Bronchial epithelial cell (primary cell): ENCODE measurements at regions not wholly inside any gene's neighbourhood (a gene's known extent, or its start where the extent isn't known, plus 50 kb on each side); places are given as distances from the start of the nearest gene placed in this dataset.

Source experiments
- DNase-seq: peaks from one replicate; pipeline ENCODE4 v3.0.0-alpha.2; 2010; ENCODE audit warnings: low read depth
- FAIRE-seq: peaks from 2 replicates; lab custom pipeline; 2011; peaks lifted over from hg19 to GRCh38; lab: Jason Lieb, UNC
- H3K27me3 ChIP-seq: 2 replicates; pipeline ENCODE4 v1.5.1; 2011; ENCODE audit warnings: low read length; ENCODE audit not compliant: control insufficient read depth, insufficient read depth
- H3K36me3 ChIP-seq: 2 replicates; pipeline ENCODE4 v1.5.1; 2011; ENCODE audit warnings: low read length; ENCODE audit not compliant: control insufficient read depth, insufficient read depth
- H3K4me3 ChIP-seq: 2 replicates; pipeline ENCODE4 v1.5.1; 2011; ENCODE audit warnings: mild to moderate bottlenecking, low read depth, low read length, control low read depth
- TF ChIP-seq, protein P1 (sequence below): IDR thresholded peaks from 2 replicates; pipeline ENCODE4 v1.5.1; 2011; ENCODE audit warnings: mild to moderate bottlenecking, moderate library complexity, low read length, control low read depth, inconsistent platforms; ENCODE audit not compliant: insufficient read depth, severe bottlenecking

DNA sequence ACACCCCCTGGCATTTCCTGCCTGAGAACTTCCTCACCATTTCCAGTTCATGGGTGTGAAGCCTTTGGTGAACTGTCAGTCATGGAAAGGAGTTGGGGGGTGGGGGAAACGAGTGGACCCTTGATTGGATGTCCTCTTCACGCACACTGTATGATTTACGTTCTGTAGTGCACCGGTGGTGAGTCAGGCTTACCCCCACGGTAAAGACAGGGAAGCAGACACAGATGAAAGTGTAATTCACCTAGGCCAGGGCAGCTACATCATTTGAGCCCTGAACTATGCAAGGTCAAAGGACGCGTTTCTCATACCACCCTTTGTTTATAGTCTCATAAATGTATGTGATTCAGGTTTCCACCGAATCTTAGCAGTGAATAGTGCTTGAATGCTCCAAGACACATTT, 628.3 kb upstream of the PFKP start:
- TF ChIP-seq, protein P1, sequence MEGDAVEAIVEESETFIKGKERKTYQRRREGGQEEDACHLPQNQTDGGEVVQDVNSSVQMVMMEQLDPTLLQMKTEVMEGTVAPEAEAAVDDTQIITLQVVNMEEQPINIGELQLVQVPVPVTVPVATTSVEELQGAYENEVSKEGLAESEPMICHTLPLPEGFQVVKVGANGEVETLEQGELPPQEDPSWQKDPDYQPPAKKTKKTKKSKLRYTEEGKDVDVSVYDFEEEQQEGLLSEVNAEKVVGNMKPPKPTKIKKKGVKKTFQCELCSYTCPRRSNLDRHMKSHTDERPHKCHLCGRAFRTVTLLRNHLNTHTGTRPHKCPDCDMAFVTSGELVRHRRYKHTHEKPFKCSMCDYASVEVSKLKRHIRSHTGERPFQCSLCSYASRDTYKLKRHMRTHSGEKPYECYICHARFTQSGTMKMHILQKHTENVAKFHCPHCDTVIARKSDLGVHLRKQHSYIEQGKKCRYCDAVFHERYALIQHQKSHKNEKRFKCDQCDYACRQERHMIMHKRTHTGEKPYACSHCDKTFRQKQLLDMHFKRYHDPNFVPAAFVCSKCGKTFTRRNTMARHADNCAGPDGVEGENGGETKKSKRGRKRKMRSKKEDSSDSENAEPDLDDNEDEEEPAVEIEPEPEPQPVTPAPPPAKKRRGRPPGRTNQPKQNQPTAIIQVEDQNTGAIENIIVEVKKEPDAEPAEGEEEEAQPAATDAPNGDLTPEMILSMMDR: no peak
- Histone ChIP-seq H3K36me3 (no peaks in the 10 kb centered on the region), H3K4me3 (no peak overlapping the region), H3K27me3 (no peaks in the 10 kb centered on the region)
- FAIRE-seq: no peak
- DNase-seq: no peak

- TF ChIP-seq, protein P1: no peak
- FAIRE-seq: no peak
- Histone ChIP-seq H3K27me3 (no peaks in the 10 kb centered on the region), H3K4me3 (no peak overlapping the region), H3K36me3 (no peaks in the 10 kb centered on the region)
- no peak for DNase-seq
Observed at GRCh38 chr10:2438248-2438939, 629.0 kb upstream of the PFKP start.

DNA sequence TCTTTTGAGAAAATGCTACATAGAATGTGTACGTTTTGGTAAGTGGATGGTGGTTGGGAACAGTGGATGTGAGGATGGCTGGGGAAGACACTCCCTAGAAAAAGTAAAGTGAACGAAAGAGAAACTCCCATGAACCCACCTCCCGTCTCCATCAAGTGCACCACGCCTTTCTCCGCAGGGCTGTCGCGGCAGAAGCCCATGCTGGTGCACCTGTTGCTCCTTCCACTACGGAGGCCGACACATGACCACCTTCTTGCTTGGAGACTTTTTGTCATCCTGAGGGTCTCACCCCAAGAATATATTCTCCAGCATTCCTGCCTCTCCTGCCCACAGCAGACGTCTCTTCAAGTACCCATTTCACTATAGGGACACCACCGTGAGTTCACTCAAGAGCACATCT, 630.4 kb upstream of the PFKP start:
- no peak overlapping the region for H3K4me3 ChIP-seq
- TF ChIP-seq, protein P1: no peak
- H3K27me3 ChIP-seq: no peaks in the 10 kb centered on the region
- no peaks in the 10 kb centered on the region for H3K36me3 ChIP-seq
- FAIRE-seq (no peak), DNase-seq (no peak)

DNA sequence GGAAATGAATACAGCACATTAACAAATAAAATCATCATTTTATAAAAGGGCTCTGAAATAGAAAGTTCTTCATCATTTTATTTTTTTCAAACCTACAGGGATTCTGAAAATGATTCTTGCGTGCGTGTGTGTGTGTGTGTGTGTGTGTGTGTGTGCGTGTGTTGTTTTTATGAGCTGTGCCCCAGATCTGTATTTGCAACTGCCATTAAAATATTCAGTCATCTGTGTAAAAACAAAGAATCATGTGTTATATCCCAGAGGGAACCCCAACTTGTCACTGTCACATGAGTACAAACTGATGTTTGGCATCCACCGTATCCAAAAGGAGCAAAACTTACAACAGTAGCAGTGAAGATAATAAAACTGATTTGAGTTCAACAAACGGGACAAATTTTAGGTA, 635.4 kb upstream of the PFKP start:
- FAIRE-seq (no peak), DNase-seq (no peak)
- H3K27me3 ChIP-seq: no peaks in the 10 kb centered on the region
- TF ChIP-seq, protein P1: no peak
- H3K36me3 ChIP-seq: no peaks in the 10 kb centered on the region
- no peak overlapping the region for H3K4me3 ChIP-seq

- no peak for FAIRE-seq
Observed at GRCh38 chr10:2427412-2427811, 639.9 kb upstream of the PFKP start.

More at GRCh38 chr10:2427412-2427811, 639.9 kb upstream of the PFKP start:
- no peak overlapping the region for H3K4me3 ChIP-seq
- H3K36me3 ChIP-seq: no peaks in the 10 kb centered on the region
- no peaks in the 10 kb centered on the region for H3K27me3 ChIP-seq
- DNase-seq: no peak
- TF ChIP-seq, protein P1: no peak
